ENCODE measurements at regions not wholly inside any gene's neighbourhood (a gene's known extent, or its start where the extent isn't known, plus 50 kb on each side); places are given as distances from the start of the nearest gene placed in this dataset.

DNA sequence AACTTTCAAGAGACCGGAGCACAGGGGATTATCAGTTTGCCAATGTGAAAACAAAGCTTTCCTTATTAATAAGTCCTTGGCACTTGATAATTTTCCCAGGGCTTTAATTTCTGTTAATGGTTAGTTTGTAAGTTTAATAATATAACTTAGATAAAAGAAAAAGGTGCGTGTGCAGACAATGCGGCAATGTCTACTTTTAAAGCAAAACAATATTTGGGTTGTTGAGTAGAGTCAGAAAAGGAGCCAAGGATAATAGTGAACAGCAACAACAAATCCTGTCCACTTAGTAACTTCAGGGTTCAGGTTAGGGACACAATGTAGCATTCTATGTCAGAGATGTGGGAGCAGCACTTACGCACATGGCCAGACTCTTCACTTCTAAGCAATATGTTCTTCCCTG, 469.6 kb upstream of the NFIA start:
- TF ChIP-seq, protein P1, sequence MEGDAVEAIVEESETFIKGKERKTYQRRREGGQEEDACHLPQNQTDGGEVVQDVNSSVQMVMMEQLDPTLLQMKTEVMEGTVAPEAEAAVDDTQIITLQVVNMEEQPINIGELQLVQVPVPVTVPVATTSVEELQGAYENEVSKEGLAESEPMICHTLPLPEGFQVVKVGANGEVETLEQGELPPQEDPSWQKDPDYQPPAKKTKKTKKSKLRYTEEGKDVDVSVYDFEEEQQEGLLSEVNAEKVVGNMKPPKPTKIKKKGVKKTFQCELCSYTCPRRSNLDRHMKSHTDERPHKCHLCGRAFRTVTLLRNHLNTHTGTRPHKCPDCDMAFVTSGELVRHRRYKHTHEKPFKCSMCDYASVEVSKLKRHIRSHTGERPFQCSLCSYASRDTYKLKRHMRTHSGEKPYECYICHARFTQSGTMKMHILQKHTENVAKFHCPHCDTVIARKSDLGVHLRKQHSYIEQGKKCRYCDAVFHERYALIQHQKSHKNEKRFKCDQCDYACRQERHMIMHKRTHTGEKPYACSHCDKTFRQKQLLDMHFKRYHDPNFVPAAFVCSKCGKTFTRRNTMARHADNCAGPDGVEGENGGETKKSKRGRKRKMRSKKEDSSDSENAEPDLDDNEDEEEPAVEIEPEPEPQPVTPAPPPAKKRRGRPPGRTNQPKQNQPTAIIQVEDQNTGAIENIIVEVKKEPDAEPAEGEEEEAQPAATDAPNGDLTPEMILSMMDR (IDR thresholded peaks at IDR 0.05; ENCODE audit: insufficient read depth, low read length, poor library complexity, severe bottlenecking), result no peak
- TF ChIP-seq EZH2phosphoT487 (conservative IDR thresholded peaks at IDR 0.05; ENCODE audit: low read length), result no peak

Data from SU-DHL-6 (cell line).